ENCODE measurements at regions not wholly inside any gene's neighbourhood (a gene's known extent, or its start where the extent isn't known, plus 50 kb on each side); places are given as distances from the start of the nearest gene placed in this dataset.

DNA sequence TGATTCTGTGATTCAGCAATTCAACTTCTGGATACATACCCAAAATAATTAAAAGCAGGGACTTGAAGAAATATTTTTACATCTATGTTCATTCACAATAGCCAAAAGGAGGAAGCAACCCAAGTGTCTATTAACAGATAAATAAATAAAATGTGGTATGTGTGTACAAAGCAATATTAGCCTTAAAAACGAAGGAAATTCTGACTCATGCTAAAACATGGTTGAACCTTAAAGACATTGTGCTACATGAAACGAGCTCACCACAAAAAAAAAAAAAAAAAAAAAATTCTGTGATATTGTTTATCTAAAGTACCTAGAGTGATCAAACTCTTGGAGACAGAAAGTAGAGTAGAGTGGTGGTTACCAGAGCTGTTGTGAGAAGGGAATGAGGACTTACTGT, 54.8 kb upstream of the TFAP2D start:
- H3K36me3 ChIP-seq (ENCODE audit: control insufficient read depth, insufficient read depth, low read length) = no peaks in the 10 kb centered on the region
- TF ChIP-seq, protein P1, sequence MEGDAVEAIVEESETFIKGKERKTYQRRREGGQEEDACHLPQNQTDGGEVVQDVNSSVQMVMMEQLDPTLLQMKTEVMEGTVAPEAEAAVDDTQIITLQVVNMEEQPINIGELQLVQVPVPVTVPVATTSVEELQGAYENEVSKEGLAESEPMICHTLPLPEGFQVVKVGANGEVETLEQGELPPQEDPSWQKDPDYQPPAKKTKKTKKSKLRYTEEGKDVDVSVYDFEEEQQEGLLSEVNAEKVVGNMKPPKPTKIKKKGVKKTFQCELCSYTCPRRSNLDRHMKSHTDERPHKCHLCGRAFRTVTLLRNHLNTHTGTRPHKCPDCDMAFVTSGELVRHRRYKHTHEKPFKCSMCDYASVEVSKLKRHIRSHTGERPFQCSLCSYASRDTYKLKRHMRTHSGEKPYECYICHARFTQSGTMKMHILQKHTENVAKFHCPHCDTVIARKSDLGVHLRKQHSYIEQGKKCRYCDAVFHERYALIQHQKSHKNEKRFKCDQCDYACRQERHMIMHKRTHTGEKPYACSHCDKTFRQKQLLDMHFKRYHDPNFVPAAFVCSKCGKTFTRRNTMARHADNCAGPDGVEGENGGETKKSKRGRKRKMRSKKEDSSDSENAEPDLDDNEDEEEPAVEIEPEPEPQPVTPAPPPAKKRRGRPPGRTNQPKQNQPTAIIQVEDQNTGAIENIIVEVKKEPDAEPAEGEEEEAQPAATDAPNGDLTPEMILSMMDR (IDR thresholded peaks at IDR 0.05; ENCODE audit: insufficient read depth, low read length, poor library complexity, severe bottlenecking) = no peak
- DNase-seq (ENCODE audit: low read depth) = no peak
- H3K4me3 ChIP-seq (ENCODE audit: low read depth, low read length) = no peak overlapping the region
- H3K27me3 ChIP-seq (ENCODE audit: control insufficient read depth, insufficient read depth, low read length) = no peaks in the 10 kb centered on the region

DNA sequence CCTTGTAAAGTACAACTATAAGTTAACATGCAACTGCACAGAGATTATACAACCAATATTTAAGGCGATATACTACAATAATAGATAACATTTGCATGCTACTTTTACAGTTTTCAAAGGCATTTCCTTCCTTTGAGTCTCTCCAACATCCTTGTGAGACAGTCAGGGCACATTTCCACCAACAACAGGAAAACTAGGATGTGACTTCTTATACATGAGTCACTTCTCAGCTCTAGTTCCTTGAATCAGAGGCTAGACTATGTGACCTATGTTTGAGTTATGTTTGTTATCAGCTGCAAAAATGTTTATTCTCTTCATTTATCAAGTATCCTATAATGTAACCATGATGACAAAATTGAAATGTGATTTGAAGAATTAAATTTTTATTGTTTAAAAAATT, 51.7 kb upstream of the TFAP2D start:
- DNase-seq (ENCODE audit: low read depth) = no peak

More for the DNA sequence above, 51.7 kb upstream of the TFAP2D start:
- Histone ChIP-seq H3K27me3 (ENCODE audit: control insufficient read depth, insufficient read depth, low read length) (no peaks in the 10 kb centered on the region), H3K4me3 (ENCODE audit: low read depth, low read length) (no peak overlapping the region), H3K36me3 (ENCODE audit: control insufficient read depth, insufficient read depth, low read length) (no peaks in the 10 kb centered on the region)
- TF ChIP-seq, protein P1 (IDR thresholded peaks at IDR 0.05; ENCODE audit: insufficient read depth, low read length, poor library complexity, severe bottlenecking) = no peak

Measured in kidney epithelial cell (primary cell).